SK-N-SH (cell line): ENCODE measurements at regions not wholly inside any gene's neighbourhood (a gene's known extent, or its start where the extent isn't known, plus 50 kb on each side); places are given as distances from the start of the nearest gene placed in this dataset.

Experiments used
- CTCF ChIA-PET: fragments of 300-600, 350-600 bp; formaldehyde crosslinking; extraction: SDS; loops from one replicate; lab custom pipeline; 2021; lab: Yijun Ruan, JAX
- POLR2A ChIA-PET: fragments of 350-600 bp; sonication (Branson Sonifier 250); formaldehyde crosslinking; extraction: SDS; loops from one replicate; lab custom pipeline; 2020; ENCODE audit warnings: antibody characterized with exemption, inconsistent platforms; lab: Yijun Ruan, JAX
- DNase-seq: peaks from one replicate; pipeline ENCODE4 v3.0.0; 2012
- H2AFZ ChIP-seq: fragments of 200-600 bp; sonication (generic); 2 replicates; pipeline ENCODE4 v1.8.1; 2016; ENCODE audit warnings: antibody characterized with exemption, mild to moderate bottlenecking, low read depth
- H3F3A ChIP-seq: fragments of 200-600 bp; sonication (generic); replicated peaks from 2 replicates; pipeline ENCODE3; 2016; ENCODE audit warnings: antibody characterized with exemption, mild to moderate bottlenecking; ENCODE audit not compliant: insufficient read depth
- H3K27ac ChIP-seq, 2 experiments: fragments of 200-500 bp in 1 of 2; fragments of 200-600 bp in 1 of 2; sonication (Bioruptor generic) in 1 of 2; sonication (generic), shearing (Covaris generic) in 1 of 2; 2 replicates each; pipeline versions ENCODE4 v1.5.1 to v1.6.1; 2014 to 2016; ENCODE audit warnings: low read depth in 2 of 2, inconsistent platforms in 1 of 2, low read length in 1 of 2, mild to moderate bottlenecking in 1 of 2, mixed read lengths in 1 of 2
- H3K27me3 ChIP-seq: fragments of 200-600 bp; sonication (generic), shearing (Covaris generic); 2 replicates; pipeline ENCODE4 v1.6.1; 2016; ENCODE audit warnings: mixed run types; ENCODE audit not compliant: insufficient read depth
- H3K36me3 ChIP-seq, 2 experiments: fragments of 200-500 bp in 1 of 2; fragments of 200-600 bp in 1 of 2; sonication (Bioruptor generic) in 1 of 2; sonication (generic) in 1 of 2; replicated peaks in 1 of 2; 2 replicates each; pipeline versions ENCODE3 to v1.5.1; 2014 to 2016; ENCODE audit warnings: low read length in 1 of 2, mild to moderate bottlenecking in 1 of 2; ENCODE audit not compliant: insufficient read depth in 2 of 2, control insufficient read depth in 1 of 2
- H3K4me1 ChIP-seq, 2 experiments: fragments of 200-500 bp in 1 of 2; fragments of 200-600 bp in 1 of 2; sonication (Bioruptor generic) in 1 of 2; sonication (generic), shearing (Covaris generic) in 1 of 2; 2 replicates each; pipeline versions ENCODE4 v1.5.1 to v1.6.1; 2014 to 2016; ENCODE audit warnings: low read depth in 1 of 2, low read length in 1 of 2, mixed run types in 1 of 2; ENCODE audit not compliant: insufficient read depth in 2 of 2, control insufficient read depth in 1 of 2
- H3K4me2 ChIP-seq: fragments of 200-600 bp; sonication (generic), shearing (Covaris generic); 2 replicates; pipeline ENCODE4 v1.6.1; 2017; ENCODE audit warnings: mixed run types
- H3K4me3 ChIP-seq, 2 experiments: fragments of 200-500 bp in 1 of 2; fragments of 200-600 bp in 1 of 2; sonication (Bioruptor generic) in 1 of 2; sonication (generic), shearing (Covaris generic) in 1 of 2; 2 replicates each; pipeline versions ENCODE4 v1.5.1 to v1.8.1; 2014 to 2016; ENCODE audit warnings: low read depth in 2 of 2, inconsistent platforms in 1 of 2, low read length in 1 of 2, mild to moderate bottlenecking in 1 of 2, mixed read lengths in 1 of 2, moderate library complexity in 1 of 2
- H3K79me2 ChIP-seq: fragments of 200-600 bp; sonication (generic); 2 replicates; pipeline ENCODE4 v1.8.1; 2017; ENCODE audit warnings: mild to moderate bottlenecking; ENCODE audit not compliant: insufficient read depth
- H3K9ac ChIP-seq: fragments of 200-600 bp; sonication (generic); 2 replicates; pipeline ENCODE4 v1.6.1; 2017; ENCODE audit warnings: mixed run types
- H3K9me2 ChIP-seq: fragments of 200-600 bp; sonication (generic); 2 replicates; pipeline ENCODE4 v1.6.1; 2017; ENCODE audit warnings: mixed run types
- H3K9me3 ChIP-seq: fragments of 200-600 bp; sonication (generic); 2 replicates; pipeline ENCODE4 v1.6.1; 2017; ENCODE audit warnings: mixed run types, mild to moderate bottlenecking, moderate library complexity
- H4K20me1 ChIP-seq: fragments of 200-600 bp; sonication (generic); 2 replicates; pipeline ENCODE4 v1.6.1; 2017; ENCODE audit warnings: mild to moderate bottlenecking, mixed run types; ENCODE audit not compliant: insufficient read depth
- ELF1 ChIP-seq: IDR thresholded peaks from 2 replicates; pipeline ENCODE4 v1.4.0; 2012
- FOSL2 ChIP-seq: IDR thresholded peaks from 2 replicates; pipeline ENCODE4 v1.4.0; 2012; ENCODE audit warnings: low read depth, mild to moderate bottlenecking, moderate library complexity, borderline replicate concordance
- FOXJ3 ChIP-seq: sonication (generic); formaldehyde crosslinking; IDR thresholded peaks from 2 replicates; pipeline ENCODE4 v1.5.1; 2020; ENCODE audit warnings: mild to moderate bottlenecking, missing genetic modification reagents
- FOXM1 ChIP-seq: IDR thresholded peaks from 2 replicates; pipeline ENCODE4 v1.4.0; 2012; ENCODE audit warnings: low read depth, mild to moderate bottlenecking
- GABPA ChIP-seq: IDR thresholded peaks from 2 replicates; pipeline ENCODE4 v1.4.0; 2012; ENCODE audit warnings: low read depth, mild to moderate bottlenecking
- GATA2 ChIP-seq: sonication (generic); formaldehyde crosslinking; IDR thresholded peaks from 2 replicates; pipeline ENCODE4 v1.5.0; 2020; ENCODE audit warnings: mild to moderate bottlenecking, missing genetic modification reagents
- JUND ChIP-seq: IDR thresholded peaks from 2 replicates; pipeline ENCODE4 v1.4.0; 2012
- MXI1 ChIP-seq: IDR thresholded peaks from 2 replicates; pipeline ENCODE4 v1.6.1; 2012; ENCODE audit warnings: mild to moderate bottlenecking, low read depth, low read length, improper control_type of control experiment
- NRF1 ChIP-seq: IDR thresholded peaks from 2 replicates; pipeline ENCODE4 v1.6.1; 2012; ENCODE audit warnings: low read depth, mild to moderate bottlenecking, low read length
- RCOR1 ChIP-seq: fragments of 150-350 bp; IDR thresholded peaks from 2 replicates; pipeline ENCODE4 v1.6.1; 2017; ENCODE audit warnings: antibody characterized with exemption, low read length
- RFX5 ChIP-seq: IDR thresholded peaks from 2 replicates; pipeline ENCODE4 v1.6.1; 2012; ENCODE audit warnings: mild to moderate bottlenecking, improper control_type of control experiment, low read length
- RXRA ChIP-seq: IDR thresholded peaks from 2 replicates; pipeline ENCODE4 v1.4.0; 2012; ENCODE audit warnings: low read depth, mild to moderate bottlenecking, borderline replicate concordance
- SIN3A ChIP-seq: IDR thresholded peaks from 2 replicates; pipeline ENCODE4 v1.6.1; 2012; ENCODE audit warnings: low read depth, mild to moderate bottlenecking, low read length, moderate library complexity, borderline replicate concordance
- SMC3 ChIP-seq: IDR thresholded peaks from 2 replicates; pipeline ENCODE4 v1.6.1; 2012; ENCODE audit warnings: low read depth, low read length, improper control_type of control experiment
- TAF1 ChIP-seq: IDR thresholded peaks from 2 replicates; pipeline ENCODE4 v1.6.1; 2012; ENCODE audit warnings: low read depth, mild to moderate bottlenecking, low read length, moderate library complexity, borderline replicate concordance
- TCF12 ChIP-seq: IDR thresholded peaks from 2 replicates; pipeline ENCODE4 v1.4.0; 2012
- WGBS: methylation state at CpG from one replicate; pipeline ENCODE4 v1.1.6; 2017; ENCODE audit warnings: low lambda C conversion rate; 5-methylcytosine and 5-hydroxymethylcytosine counted together
- TF ChIP-seq, protein P1 (sequence below): fragments of 150-350 bp; IDR thresholded peaks from 2 replicates; pipeline ENCODE4 v1.6.1; 2017; ENCODE audit warnings: antibody characterized with exemption, low read length, low read depth, borderline replicate concordance
- TF ChIP-seq, protein P2 (sequence below): fragments of 150-350 bp; IDR thresholded peaks from 2 replicates; pipeline ENCODE4 v1.6.1; 2016; ENCODE audit warnings: mild to moderate bottlenecking, low read depth, low read length
- TF ChIP-seq, protein P3 (sequence below): IDR thresholded peaks from 2 replicates; pipeline ENCODE4 v1.4.0; 2012; ENCODE audit warnings: low read depth, borderline replicate concordance

DNA sequence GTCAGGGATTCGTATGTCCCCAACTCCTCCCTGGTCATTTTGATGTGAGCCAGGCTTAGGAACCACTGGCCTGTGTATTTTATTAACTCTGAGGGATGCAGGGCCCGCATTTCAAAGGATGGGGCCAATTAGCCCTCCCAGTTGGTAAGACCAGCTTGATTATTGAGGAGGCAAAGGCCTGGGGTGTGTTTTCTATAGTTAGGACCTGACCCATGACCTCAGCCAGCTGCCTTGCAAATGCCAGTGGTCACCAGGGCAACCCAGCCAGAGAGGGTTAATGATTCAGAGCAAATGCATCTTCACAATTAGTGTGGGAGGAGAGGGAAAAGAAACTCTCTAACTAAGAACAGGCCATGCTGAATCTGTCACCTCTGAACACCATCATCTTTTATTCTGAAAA is 835.4 kb downstream of the MAFB start:
- H3K9me3 ChIP-seq = no peaks in the 10 kb centered on the region
- no peaks in the 10 kb centered on the region for H3K79me2 ChIP-seq
- H2AFZ ChIP-seq = 0 out of 2 replicates have a peak overlapping the region, but pooled peaks have one; percentile 36
- H4K20me1 ChIP-seq = no peaks in the 10 kb centered on the region
- peak overlapping the region; percentile 41 for H3K4me2 ChIP-seq
- ChIA-PET POLR2A (no interaction called here), CTCF (interaction anchor here (0.8 to 3.2 kb wide), 2 partner anchors 9 to 20 kb away, joined by 3 to 17 read pairs; no protein-coding TSS in a partner anchor)
- H3K9ac ChIP-seq = no peak overlapping the region
- no peaks in the 10 kb centered on the region for H3K36me3 ChIP-seq
- H3K27ac ChIP-seq = peak overlapping the region in 1 of 2 experiments; percentile 51; a peak in 2 of 4 replicates
- peak; percentile 46 for TF ChIP-seq TCF12
- TF ChIP-seq, protein P1, sequence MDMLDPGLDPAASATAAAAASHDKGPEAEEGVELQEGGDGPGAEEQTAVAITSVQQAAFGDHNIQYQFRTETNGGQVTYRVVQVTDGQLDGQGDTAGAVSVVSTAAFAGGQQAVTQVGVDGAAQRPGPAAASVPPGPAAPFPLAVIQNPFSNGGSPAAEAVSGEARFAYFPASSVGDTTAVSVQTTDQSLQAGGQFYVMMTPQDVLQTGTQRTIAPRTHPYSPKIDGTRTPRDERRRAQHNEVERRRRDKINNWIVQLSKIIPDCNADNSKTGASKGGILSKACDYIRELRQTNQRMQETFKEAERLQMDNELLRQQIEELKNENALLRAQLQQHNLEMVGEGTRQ = no peak
- TF ChIP-seq FOSL2 = peak; percentile 10; the same call in 1 of the 2 replicates
- TF ChIP-seq RXRA = peak; percentile 19; the same call in 1 of the 2 replicates
- TF ChIP-seq NRF1 = no peak
- TF ChIP-seq MXI1 = no peak
- TF ChIP-seq SIN3A = no peak
- no peak for DNase-seq
- WGBS = 49% methylated on average over 2 of the region's 2 CpGs
- peaks cover 28 to 50% of the 10 kb centered on the region in 2 experiments for H3K4me1 ChIP-seq
- no peaks in the 10 kb centered on the region for H3K27me3 ChIP-seq
- no peaks in the 10 kb centered on the region for H3F3A ChIP-seq
- no peak overlapping the region for H3K4me3 ChIP-seq
- H3K9me2 ChIP-seq = no peaks in the 10 kb centered on the region

DNA sequence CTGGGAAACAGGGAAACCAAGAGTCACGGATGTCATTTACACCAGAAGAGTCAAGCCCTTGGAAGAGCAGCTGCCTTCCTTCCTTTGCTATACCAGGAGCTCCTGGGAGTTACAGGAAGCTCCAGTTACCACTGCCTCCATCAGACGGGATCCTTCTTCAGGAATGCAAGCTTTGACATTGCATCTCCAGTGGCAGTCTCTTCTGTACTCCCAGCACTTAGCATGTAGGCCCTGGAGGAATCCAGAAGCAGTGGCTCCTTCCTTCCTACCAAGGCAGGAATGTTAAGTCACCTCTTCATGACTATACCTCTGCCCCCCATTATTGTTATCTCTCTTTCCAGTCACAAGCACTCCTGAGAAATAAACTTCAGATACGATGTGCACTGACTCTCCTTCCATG is 836.0 kb downstream of the MAFB start:
- Histone ChIP-seq H3K9me2 (no peaks in the 10 kb centered on the region), H2AFZ (no peak overlapping the region), H3K4me2 (peak overlapping the region; percentile 41; the same call in 1 of the 2 replicates), H3F3A (no peaks in the 10 kb centered on the region), H3K4me3 (no peak overlapping the region), H3K79me2 (no peaks in the 10 kb centered on the region), H3K27me3 (no peaks in the 10 kb centered on the region), H3K9me3 (no peaks in the 10 kb centered on the region), H3K4me1 (peaks cover 28 to 50% of the 10 kb centered on the region in 2 experiments), H3K9ac (no peak overlapping the region), H3K36me3 (no peaks in the 10 kb centered on the region), H3K27ac (peak overlapping the region in 1 of 2 experiments; percentile 51; a peak in 2 of 4 replicates), H4K20me1 (no peaks in the 10 kb centered on the region)
- POLR2A ChIA-PET = no interaction called here
- no peak for TF ChIP-seq RFX5
- TF ChIP-seq ELF1 = no peak
- TF ChIP-seq NRF1 = no peak
- TF ChIP-seq, protein P2, sequence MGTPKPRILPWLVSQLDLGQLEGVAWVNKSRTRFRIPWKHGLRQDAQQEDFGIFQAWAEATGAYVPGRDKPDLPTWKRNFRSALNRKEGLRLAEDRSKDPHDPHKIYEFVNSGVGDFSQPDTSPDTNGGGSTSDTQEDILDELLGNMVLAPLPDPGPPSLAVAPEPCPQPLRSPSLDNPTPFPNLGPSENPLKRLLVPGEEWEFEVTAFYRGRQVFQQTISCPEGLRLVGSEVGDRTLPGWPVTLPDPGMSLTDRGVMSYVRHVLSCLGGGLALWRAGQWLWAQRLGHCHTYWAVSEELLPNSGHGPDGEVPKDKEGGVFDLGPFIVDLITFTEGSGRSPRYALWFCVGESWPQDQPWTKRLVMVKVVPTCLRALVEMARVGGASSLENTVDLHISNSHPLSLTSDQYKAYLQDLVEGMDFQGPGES = no peak
- TF ChIP-seq, protein P3, sequence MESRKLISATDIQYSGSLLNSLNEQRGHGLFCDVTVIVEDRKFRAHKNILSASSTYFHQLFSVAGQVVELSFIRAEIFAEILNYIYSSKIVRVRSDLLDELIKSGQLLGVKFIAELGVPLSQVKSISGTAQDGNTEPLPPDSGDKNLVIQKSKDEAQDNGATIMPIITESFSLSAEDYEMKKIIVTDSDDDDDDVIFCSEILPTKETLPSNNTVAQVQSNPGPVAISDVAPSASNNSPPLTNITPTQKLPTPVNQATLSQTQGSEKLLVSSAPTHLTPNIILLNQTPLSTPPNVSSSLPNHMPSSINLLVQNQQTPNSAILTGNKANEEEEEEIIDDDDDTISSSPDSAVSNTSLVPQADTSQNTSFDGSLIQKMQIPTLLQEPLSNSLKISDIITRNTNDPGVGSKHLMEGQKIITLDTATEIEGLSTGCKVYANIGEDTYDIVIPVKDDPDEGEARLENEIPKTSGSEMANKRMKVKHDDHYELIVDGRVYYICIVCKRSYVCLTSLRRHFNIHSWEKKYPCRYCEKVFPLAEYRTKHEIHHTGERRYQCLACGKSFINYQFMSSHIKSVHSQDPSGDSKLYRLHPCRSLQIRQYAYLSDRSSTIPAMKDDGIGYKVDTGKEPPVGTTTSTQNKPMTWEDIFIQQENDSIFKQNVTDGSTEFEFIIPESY = no peak
- TF ChIP-seq TAF1 = no peak
- no peak for TF ChIP-seq FOXJ3 (CRISPR knock-in tag)
- no peak for TF ChIP-seq JUND
- no peak for TF ChIP-seq GATA2 (CRISPR knock-in tag)
- no peak for TF ChIP-seq SMC3
- TF ChIP-seq RCOR1 = no peak
- TF ChIP-seq, protein P1 = no peak
- no peak for TF ChIP-seq FOSL2
- TF ChIP-seq FOXM1 = no peak
- TF ChIP-seq GABPA = no peak
- WGBS = 45% methylated on average over 3 of the region's 3 CpGs
- DNase-seq = no peak
- CTCF ChIA-PET = interaction anchor here (1.3 to 3.2 kb wide), 2 partner anchors 21 to 23 kb away, joined by 3 to 17 read pairs; no protein-coding TSS in a partner anchor
